HepG2 (cell line): ENCODE measurements at regions not wholly inside any gene's neighbourhood (a gene's known extent, or its start where the extent isn't known, plus 50 kb on each side); places are given as distances from the start of the nearest gene placed in this dataset.

ENCODE experiments used
- ATAC-seq: fragments of 200-7000 bp; cut with Tn5 transposase; 3 replicates; pipeline ENCODE4 v1.9.1; 2020; ENCODE audit warnings: mild to moderate bottlenecking, moderate library complexity
- BruUV-seq: library from RNA; stranded (reverse); fragments of 400-500 nt; replicated peaks from 2 replicates; lab custom pipeline; 2021; lab: Mats Ljungman, UMichigan
- CTCF ChIA-PET: fragments of 300-600 bp; formaldehyde crosslinking; extraction: SDS; loops from one replicate; lab custom pipeline; 2021; ENCODE audit warnings: low total read pairs, inconsistent platforms, low intra/inter-chr PET ratio; lab: Yijun Ruan, JAX
- POLR2A ChIA-PET: fragments of 350-600 bp; sonication (Branson Sonifier 250); formaldehyde crosslinking; loops from one replicate; lab custom pipeline; 2020; ENCODE audit warnings: antibody characterized with exemption, inconsistent platforms; lab: Yijun Ruan, JAX
- DNase-seq: peaks from one replicate; pipeline ENCODE4 v3.0.0-alpha.2; 2015; ENCODE audit warnings: low spot score
- FAIRE-seq: peaks from 3 replicates; lab custom pipeline; 2011; peaks lifted over from hg19 to GRCh38; lab: Jason Lieb, UNC
- H2AFZ ChIP-seq: one replicate; pipeline ENCODE4 v1.6.1; 2011; ENCODE audit warnings: low read length, inconsistent platforms
- H3K27ac ChIP-seq: fragments of 300-600 bp; 3 replicates; pipeline ENCODE4 v1.8.0; 2011; ENCODE audit warnings: mixed run types, mild to moderate bottlenecking, mixed read lengths, low read length, inconsistent platforms; ENCODE audit not compliant: insufficient read depth; ENCODE audit errors: extremely low read length
- H3K27me3 ChIP-seq, 2 experiments: fragments of 200-600 bp in 1 of 2; 2 replicates in 1 of 2; 3 replicates in 1 of 2; pipeline versions ENCODE4 v1.6.0 to v1.8.0; 2011; ENCODE audit warnings: low read length in 2 of 2, mild to moderate bottlenecking in 2 of 2, moderate library complexity in 2 of 2, inconsistent platforms in 1 of 2; ENCODE audit not compliant: insufficient read depth in 2 of 2, control insufficient read depth in 1 of 2
- H3K36me3 ChIP-seq, 2 experiments: fragments of 200-600 bp in 1 of 2; replicated peaks in 1 of 2; 2 replicates in 1 of 2; 3 replicates in 1 of 2; pipeline versions ENCODE4 v1.5.1 to v1.8.0; 2011; ENCODE audit warnings: low read length in 2 of 2, inconsistent platforms in 1 of 2; ENCODE audit not compliant: insufficient read depth in 2 of 2, control insufficient read depth in 1 of 2
- H3K4me1 ChIP-seq: 2 replicates; pipeline ENCODE4 v1.5.1; 2012; ENCODE audit warnings: low read length, inconsistent platforms; ENCODE audit not compliant: insufficient read depth
- H3K4me2 ChIP-seq: 2 replicates; pipeline ENCODE4 v1.6.0; 2011; ENCODE audit warnings: low read depth, low read length, inconsistent platforms
- H3K4me3 ChIP-seq, 3 experiments: fragments of 200-600 bp in 1 of 3; sonication (generic), shearing (Covaris generic) in 1 of 3; replicated peaks in 1 of 3; 2 replicates each; pipeline ENCODE4 v1.5.1; 2011 to 2016; ENCODE audit warnings: low read length in 3 of 3, inconsistent platforms in 2 of 3, low read depth in 2 of 3, mild to moderate bottlenecking in 2 of 3, control low read depth in 1 of 3, mixed read lengths in 1 of 3; ENCODE audit not compliant: insufficient read depth in 1 of 3
- H3K79me2 ChIP-seq: one replicate; pipeline ENCODE4 v1.6.1; 2011; ENCODE audit warnings: low read length, inconsistent platforms; ENCODE audit not compliant: insufficient read depth
- H3K9ac ChIP-seq: 2 replicates; pipeline ENCODE4 v1.6.0; 2011; ENCODE audit warnings: mild to moderate bottlenecking, low read depth, low read length, inconsistent platforms; ENCODE audit not compliant: insufficient read depth
- H3K9me3 ChIP-seq: 2 replicates; pipeline ENCODE4 v1.5.1; 2012; ENCODE audit warnings: mild to moderate bottlenecking, low read length
- H4K20me1 ChIP-seq: 2 replicates; pipeline ENCODE4 v1.6.0; 2011; ENCODE audit warnings: inconsistent platforms, mild to moderate bottlenecking, low read length, moderate library complexity; ENCODE audit not compliant: insufficient read depth
- CEBPB ChIP-seq: IDR thresholded peaks from 2 replicates; pipeline ENCODE4 v1.6.1; 2011; ENCODE audit warnings: low read depth, low read length, improper control_type of control experiment, borderline replicate concordance
- CREB1 ChIP-seq, 2 experiments: fragments of 450-650 bp in 1 of 2; IDR thresholded peaks; 2 replicates each; pipeline ENCODE4 v1.6.1; 2016 to 2017; ENCODE audit warnings: control low read depth in 1 of 2, mild to moderate bottlenecking in 1 of 2, missing compliant biosample characterization in 1 of 2, missing genetic modification characterization in 1 of 2
- KMT2B ChIP-seq: IDR thresholded peaks from 2 replicates; pipeline ENCODE4 v1.6.1; 2016; ENCODE audit warnings: missing genetic modification reagents, missing compliant biosample characterization
- MAFF ChIP-seq: IDR thresholded peaks from 2 replicates; pipeline ENCODE4 v1.6.1; 2011; ENCODE audit warnings: low read depth, low read length, improper control_type of control experiment
- MAFK ChIP-seq, 2 experiments: IDR thresholded peaks in 1 of 2; conservative IDR thresholded peaks in 1 of 2; 2 replicates each; pipeline ENCODE4 v1.6.1; 2011; ENCODE audit warnings: improper control_type of control experiment in 2 of 2, low read length in 2 of 2
- MBNL3 ChIP-seq: fragments of 250-450 bp; sonication (Bioruptor Pico); conservative IDR thresholded peaks from 2 replicates; pipeline ENCODE4 v1.8.0; 2022; ENCODE audit warnings: mild to moderate bottlenecking, inconsistent platforms
- WGBS: methylation state at CpG from one replicate; pipeline ENCODE4 v1.1.6; 2017; ENCODE audit warnings: low lambda C conversion rate; 5-methylcytosine and 5-hydroxymethylcytosine counted together
- in situ Hi-C: cut with HindIII; loops from 2 replicates; pipeline ENCODE4 v1.10.0; 2017; ENCODE audit warnings: low pct_unique_long_range_greater_than_20kb; ENCODE audit not compliant: extremely low pct_ligation_motif_present
- intact Hi-C: fragments of 100-400 bp; cut with micrococcal nuclease; formaldehyde crosslinking; loops from one replicate; pipeline ENCODE4 v1.10.0; 2022; ENCODE audit not compliant: unreplicated experiment
- TF ChIP-seq, protein P1 (sequence below): sonication (generic); formaldehyde crosslinking; IDR thresholded peaks from 2 replicates; pipeline ENCODE4 v1.5.0; 2020; ENCODE audit warnings: missing genetic modification reagents

DNA sequence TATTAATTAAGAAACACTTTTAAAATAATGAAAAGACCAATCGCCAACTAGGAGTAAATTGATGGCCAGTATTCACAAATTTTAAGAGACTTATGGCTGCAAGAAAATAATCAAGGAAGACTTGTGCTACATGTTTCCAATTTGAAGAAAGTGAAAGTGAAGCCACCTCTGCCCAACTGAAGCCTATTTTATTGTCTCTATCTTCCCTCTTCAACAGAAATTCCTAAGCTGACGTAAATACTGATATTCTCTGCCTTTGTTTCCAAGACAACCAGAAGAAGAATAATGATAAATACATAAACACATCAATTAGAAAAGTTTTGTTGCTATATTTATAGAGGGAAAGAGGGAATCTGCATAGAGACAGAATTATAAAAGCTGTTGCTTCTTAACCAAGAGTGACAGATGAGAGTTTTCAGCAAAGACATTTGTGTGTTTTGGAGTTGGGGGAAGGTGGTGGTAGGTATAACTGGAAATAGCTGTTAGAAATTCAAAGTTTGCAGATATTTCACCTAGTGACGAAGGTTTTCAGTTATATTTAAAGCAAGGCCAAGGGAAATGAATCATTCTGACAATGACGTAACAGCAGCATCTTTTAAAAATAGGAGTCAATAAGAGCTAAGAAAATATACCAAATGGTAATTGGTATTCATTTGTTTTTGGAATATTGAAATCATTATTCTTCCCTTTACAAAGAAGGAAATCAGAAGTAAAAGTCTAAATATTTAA lies 576.6 kb upstream of the SORCS1 start:
- H3K9me3 ChIP-seq = peaks cover 78% of the 10 kb centered on the region
- no peak overlapping the region for H3K4me2 ChIP-seq
- no peaks in the 10 kb centered on the region for H3K4me1 ChIP-seq
- ATAC-seq = no peak
- H3K4me3 ChIP-seq = no peak overlapping the region
- no peak for FAIRE-seq
- H3K79me2 ChIP-seq = no peaks in the 10 kb centered on the region
- ChIA-PET POLR2A (no interaction called here), CTCF (no interaction called here)
- 17% methylated on average over 4 of the region's 4 CpGs for WGBS
- no peak for DNase-seq
- no peaks in the 10 kb centered on the region for H4K20me1 ChIP-seq
- peak; percentile 26; the same call in 1 of the 2 replicates for TF ChIP-seq CREB1 (IDR thresholded peaks at IDR 0.05)
- no peak for TF ChIP-seq CREB1 (CRISPR knock-in tag; IDR thresholded peaks at IDR 0.05)
- TF ChIP-seq MBNL3 (CRISPR knock-in tag) = no peak
- no peaks in the 10 kb centered on the region for H3K27me3 ChIP-seq
- in situ Hi-C loops (no loop called here), intact Hi-C loops (no loop called here)
- no TSS peak for BruUV-seq
- no peak overlapping the region for H2AFZ ChIP-seq
- H3K27ac ChIP-seq = no peak overlapping the region
- H3K9ac ChIP-seq = no peak overlapping the region
- no peaks in the 10 kb centered on the region for H3K36me3 ChIP-seq

DNA sequence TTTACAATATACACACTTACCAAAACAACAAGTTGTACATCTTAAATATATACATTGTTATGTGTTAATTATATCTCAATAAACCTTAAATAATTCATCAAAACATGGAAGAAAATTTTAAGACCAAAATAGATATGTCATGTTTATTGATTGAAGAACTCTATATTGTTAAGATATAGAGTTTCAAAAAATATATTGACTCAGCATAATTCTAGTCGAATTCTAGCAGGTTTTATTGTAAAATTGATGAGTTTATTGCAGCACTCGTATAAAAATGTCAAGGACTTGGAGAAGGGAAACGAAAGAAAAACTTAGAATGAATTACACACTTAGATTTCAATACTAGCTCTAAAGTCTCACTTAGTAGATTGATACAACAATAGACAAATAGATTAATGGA lies 575.4 kb upstream of the SORCS1 start:
- Histone ChIP-seq H3K79me2 (no peaks in the 10 kb centered on the region), H3K9ac (no peak overlapping the region), H2AFZ (no peak overlapping the region), H3K4me3 (no peak overlapping the region), H3K27ac (no peak overlapping the region), H3K9me3 (peaks cover 81% of the 10 kb centered on the region), H3K4me2 (no peak overlapping the region), H3K27me3 (no peaks in the 10 kb centered on the region), H4K20me1 (no peaks in the 10 kb centered on the region), H3K36me3 (no peaks in the 10 kb centered on the region), H3K4me1 (no peaks in the 10 kb centered on the region)
- WGBS = 3% methylated on average over 3 of the region's 3 CpGs
- BruUV-seq = no TSS peak
- ChIA-PET CTCF (no interaction called here), POLR2A (no interaction called here)
- TF ChIP-seq MAFK (conservative IDR thresholded peaks at IDR 0.05 in 1 of 2, IDR thresholded peaks at IDR 0.05 in 1 of 2; ENCODE audit: low read length in 2 of 2) = peak; percentile 68 to 90
- TF ChIP-seq KMT2B = no peak
- TF ChIP-seq MAFF = peak; percentile 77
- TF ChIP-seq, protein P1, sequence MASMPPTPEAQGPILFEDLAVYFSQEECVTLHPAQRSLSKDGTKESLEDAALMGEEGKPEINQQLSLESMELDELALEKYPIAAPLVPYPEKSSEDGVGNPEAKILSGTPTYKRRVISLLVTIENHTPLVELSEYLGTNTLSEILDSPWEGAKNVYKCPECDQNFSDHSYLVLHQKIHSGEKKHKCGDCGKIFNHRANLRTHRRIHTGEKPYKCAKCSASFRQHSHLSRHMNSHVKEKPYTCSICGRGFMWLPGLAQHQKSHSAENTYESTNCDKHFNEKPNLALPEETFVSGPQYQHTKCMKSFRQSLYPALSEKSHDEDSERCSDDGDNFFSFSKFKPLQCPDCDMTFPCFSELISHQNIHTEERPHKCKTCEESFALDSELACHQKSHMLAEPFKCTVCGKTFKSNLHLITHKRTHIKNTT (CRISPR knock-in tag) = no peak
- no peak for TF ChIP-seq CEBPB
- ATAC-seq = no peak
- in situ Hi-C loops (no loop called here), intact Hi-C loops (no loop called here)
- DNase-seq = no peak
- FAIRE-seq = no peak
